GM19397 (cell line): ENCODE measurements at regions not wholly inside any gene's neighbourhood (a gene's known extent, or its start where the extent isn't known, plus 50 kb on each side); places are given as distances from the start of the nearest gene placed in this dataset.

Source experiments
- ATAC-seq: cut with Tn5 transposase; IDR thresholded peaks from one replicate; pipeline ENCODE4 v1.9.1; 2021; ENCODE audit warnings: mild to moderate bottlenecking, moderate library complexity; ENCODE audit not compliant: unreplicated experiment

- ATAC-seq = no peak
These were observed 56.8 kb downstream of the IZUMO3 start for GRCh38 chr9:24488896-24489295.

GRCh38 chr9:24487946-24488345 is 57.8 kb downstream of the IZUMO3 start:
- ATAC-seq = no peak

DNA sequence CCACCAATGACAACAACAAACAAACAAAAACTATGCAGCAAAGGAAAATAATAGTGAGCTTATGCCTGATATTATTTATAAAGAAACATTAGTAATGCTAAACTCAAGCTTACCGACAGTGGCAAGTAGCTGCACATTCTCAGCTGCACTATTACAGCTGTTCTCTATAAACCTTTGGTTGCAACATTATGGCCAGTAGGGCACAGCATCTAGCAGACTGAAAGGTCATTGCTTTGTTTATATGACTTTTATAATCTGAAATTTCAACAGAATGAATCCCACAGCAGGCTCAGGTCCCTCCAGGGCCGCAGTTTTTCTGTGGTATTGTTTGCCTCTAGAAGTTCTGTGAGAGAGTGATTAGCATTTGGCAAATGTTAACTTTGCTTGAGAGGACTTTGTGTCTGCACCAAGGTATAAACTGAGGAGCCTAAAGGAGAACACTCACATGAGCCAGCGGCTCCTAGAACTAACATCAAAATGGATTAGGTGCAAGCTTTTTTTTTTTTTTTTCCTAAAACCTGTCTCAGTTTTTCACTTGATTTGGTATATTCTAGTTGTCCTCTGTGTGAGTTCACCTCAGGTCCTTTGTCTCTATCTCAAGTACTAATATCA is 58.3 kb downstream of the IZUMO3 start:
- ATAC-seq = no peak

GRCh38 chr9:24479361-24480059 is 66.2 kb downstream of the IZUMO3 start:
- no peak for ATAC-seq

DNA sequence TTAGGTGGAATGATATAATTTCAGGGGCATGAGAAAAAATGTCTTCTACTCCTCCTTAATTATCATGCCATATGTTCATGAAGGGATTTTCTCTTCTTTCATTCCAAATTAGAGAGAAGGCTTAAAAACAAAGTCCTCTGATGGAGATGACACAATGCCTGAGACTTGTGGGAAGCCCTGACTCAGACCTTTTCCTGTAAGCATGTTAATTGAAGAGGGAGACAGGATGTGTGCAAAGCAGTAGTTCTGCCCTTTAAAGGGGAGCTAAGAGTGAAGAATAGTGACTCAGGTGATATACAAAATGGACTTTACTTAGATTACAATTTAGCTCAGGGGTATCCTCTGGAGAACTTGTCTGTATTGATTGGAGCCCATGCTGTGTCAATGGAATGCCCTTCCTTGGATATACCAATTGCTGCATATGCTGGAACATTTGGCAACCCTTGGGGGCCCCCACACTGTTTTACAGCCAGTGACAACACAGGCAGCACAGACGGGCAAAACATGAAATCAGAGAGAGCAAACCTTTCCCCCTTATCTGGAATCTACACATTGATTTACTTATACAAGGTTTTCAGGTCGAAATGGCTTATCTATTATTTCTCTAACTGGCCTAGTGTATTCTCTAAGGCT is 81.3 kb downstream of the IZUMO3 start:
- ATAC-seq = no peak

- ATAC-seq = no peak
These were observed 82.7 kb downstream of the IZUMO3 start for GRCh38 chr9:24462951-24463350.

DNA sequence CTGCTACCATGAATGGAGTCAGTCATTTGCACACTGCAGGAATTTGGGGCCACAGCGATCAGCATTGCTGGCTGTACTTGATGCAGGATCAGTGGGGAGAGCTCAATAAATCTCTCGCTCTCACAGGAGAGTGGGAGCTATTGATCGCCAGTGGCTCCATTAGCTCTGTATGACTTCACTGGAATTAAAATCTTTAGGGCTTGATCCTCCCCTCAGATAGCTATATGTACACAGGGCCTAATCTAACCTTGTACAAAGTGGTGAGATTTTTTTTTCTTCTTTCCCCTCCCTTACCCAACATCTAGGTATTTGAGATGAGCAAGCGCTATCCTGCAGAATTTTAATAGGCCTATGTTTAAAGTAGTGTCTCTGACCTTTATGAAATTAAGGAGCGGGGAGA is 84.9 kb downstream of the IZUMO3 start:
- ATAC-seq = no peak

GRCh38 chr9:24459953-24460352 is 85.7 kb downstream of the IZUMO3 start:
- ATAC-seq = no peak

DNA sequence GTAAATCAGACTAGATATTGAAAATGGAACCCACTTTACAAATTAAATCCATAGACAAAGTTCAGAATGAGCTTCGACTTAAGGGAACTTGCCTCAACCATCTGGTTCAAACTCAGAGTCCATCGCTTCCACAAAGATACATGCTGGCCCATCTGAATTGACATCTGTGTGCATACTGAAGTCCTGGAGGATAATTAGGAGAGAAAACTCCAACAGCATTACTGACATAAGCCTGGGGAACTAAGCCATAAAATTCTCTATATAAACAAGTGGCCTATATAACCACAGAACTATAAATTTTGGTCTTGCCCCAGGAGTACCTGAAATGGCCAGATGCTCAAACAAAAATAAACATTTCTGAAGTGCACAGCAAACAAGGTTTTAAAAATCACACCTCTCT is 94.4 kb downstream of the IZUMO3 start:
- no peak for ATAC-seq

GRCh38 chr9:24449976-24450375 is 95.7 kb downstream of the IZUMO3 start:
- ATAC-seq = no peak

- ATAC-seq = no peak
These were observed 106.2 kb downstream of the IZUMO3 start for GRCh38 chr9:24439456-24439855.

GRCh38 chr9:24438876-24439275 is 106.8 kb downstream of the IZUMO3 start:
- ATAC-seq = no peak

DNA sequence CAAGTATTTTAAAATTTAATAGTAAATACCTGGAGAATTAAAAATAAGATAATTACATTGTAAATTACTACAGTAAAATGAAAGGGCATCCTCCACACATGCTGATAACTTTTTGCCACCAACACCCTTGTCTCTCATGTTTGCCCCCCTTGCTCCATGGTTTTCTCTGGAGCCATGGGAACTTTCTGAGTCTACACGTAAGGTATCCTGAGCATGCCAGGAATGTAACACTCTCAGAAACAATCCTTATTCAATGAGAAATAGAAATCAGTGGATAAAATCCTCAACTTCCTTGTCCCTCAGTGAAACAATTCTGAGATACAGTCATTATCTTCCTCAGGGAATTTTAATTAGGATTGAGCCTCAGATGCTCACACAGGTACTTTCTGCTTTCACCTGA is 108.9 kb downstream of the IZUMO3 start:
- ATAC-seq = no peak

- no peak for ATAC-seq
These were observed 111.5 kb downstream of the IZUMO3 start for GRCh38 chr9:24434183-24434582.

DNA sequence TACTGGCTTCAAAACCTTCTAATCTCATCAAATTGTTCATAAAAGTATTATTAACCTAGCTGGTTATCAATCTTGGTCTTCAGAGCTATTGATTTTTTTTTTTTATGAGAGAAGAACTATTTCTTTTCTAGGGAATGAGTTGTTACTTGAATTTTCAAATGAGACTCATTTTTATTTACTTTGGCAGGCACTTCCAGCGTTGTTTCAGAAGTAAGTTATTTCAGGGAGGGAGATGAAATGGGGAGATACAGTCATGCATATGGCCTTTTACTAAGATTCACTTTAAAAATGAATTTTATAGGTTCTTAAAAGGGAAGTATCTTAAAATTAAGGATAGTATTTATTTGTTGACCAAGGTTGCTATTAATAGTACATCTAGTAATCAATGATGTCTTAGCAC is 129.6 kb downstream of the IZUMO3 start:
- ATAC-seq = no peak

- no peak for ATAC-seq
These were observed 132.0 kb downstream of the IZUMO3 start for GRCh38 chr9:24413651-24414050.

DNA sequence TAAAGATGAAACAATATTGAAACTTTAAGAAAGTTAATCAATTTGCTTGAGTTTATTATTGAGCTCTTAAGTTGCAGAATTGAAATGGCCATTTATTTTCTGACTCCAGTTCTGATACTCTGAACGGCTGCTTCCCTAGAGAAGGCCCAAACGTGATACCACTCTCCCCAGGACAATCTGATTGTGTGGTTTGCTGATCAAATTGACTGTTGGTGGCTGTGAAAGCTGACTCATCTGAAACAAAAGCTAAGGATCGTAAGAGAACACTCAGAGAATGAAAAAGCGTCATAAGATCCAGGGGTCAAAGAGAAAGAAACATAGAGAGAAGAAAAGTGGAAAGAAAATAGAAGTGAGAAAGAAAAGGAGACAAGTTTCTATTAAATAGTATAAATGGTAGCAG is 147.2 kb downstream of the IZUMO3 start:
- no peak for ATAC-seq

DNA sequence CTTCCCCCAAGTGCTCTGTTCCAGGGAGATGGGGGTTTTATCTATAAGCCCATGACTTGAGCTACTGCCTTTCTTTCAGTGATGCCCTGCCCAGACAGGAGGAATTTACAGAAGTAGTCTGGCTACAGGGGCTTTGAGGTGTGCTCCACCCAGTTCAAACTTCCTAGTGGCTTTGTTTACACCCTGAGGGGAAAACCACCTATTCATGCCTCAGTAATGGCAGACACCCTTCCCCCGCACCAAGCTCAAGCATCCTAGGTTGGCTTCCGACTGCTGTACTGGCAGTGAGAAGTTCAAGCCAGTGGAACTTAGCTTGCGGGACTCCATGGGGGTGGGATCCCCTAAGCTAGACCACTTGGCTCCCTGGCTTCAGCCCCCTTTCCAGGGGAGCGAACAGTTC is 154.6 kb downstream of the IZUMO3 start:
- ATAC-seq = no peak

DNA sequence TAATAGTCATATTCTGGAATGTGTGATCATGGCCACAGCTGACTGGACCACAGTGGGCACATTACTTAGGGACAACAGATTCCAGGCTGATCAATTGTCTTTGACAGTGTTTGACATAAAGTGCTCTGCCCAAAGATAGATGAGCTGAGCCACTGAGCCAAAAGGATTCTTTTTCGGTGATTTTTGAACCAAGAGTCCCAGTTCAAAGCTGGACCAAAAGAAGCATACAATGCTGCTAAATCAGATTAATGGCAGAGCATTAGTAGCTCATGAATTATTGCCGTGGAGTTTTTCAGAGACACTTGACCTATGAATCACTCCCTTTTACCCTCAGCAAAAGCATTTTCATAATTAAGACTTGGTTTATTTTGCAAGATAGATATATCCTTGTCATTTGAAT is 160.6 kb downstream of the IZUMO3 start:
- no peak for ATAC-seq

DNA sequence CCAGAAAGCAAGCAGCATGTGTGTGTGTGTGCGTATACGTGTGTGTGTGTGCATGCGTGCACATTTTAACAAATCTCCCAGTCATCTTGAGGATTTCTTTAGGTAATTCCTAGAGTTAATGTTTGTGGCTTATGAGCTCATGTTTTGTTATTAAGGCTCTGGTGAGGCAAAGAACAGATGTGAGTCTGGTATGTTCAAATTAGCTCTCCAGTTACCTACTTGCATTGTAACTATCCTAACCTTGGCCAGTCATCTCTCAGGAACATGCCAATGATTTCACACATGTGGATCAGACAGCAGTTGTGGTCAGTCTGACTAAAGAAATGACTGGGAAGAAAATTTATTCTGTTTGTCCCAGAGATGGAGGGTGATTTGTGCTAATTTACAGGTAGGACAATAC is 163.1 kb downstream of the IZUMO3 start:
- no peak for ATAC-seq

DNA sequence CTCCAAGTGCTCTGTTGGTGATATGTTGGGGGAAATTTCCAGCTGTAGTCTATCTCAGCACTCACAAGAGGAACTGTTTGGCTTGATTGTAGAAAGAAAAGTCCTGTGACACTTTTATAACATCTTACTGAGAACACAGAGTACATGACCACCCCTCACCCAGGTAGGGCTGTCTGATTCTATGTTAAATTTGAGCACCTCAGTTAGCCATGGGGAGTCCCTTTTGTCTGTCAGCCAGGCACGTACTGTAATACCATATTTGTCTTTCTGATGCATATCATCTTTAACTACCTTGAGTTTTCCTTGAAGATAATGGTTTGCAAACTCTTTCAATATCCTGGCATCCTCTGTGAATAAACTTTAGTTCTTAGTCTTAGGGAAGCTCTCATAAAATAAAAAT is 164.5 kb downstream of the IZUMO3 start:
- no peak for ATAC-seq

DNA sequence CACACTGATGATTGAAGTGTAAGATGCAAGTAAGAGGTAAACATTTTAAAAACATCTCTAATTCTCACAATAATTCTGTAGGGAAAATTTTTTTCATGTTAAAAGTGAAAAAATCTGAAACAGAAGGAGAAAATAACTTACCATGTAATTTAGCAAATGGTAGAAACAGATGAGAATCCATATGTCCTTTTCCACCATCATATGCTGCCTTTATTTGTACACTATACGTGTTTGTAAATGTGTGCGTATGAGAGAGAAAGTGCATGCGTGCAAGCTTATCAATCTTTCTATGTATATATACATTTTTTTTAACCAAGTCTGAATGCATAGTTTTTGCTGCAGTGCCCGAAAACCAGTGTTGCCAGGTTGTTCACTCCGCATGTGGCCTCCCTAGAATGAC is 186.7 kb downstream of the IZUMO3 start:
- ATAC-seq = no peak
